MG63 (cell line): ENCODE measurements at regions not wholly inside any gene's neighbourhood (a gene's known extent, or its start where the extent isn't known, plus 50 kb on each side); places are given as distances from the start of the nearest gene placed in this dataset.
"Not testable (repeated sequence)": the region's sequence is repeated elsewhere in the genome, so short reads cannot be mapped to it uniquely, and the experiment has no call there.

Source experiments
- DNase-seq: peaks from one replicate; pipeline ENCODE4 v3.0.0-alpha.2; 2020
- H3K27me3 ChIP-seq: fragments of 250-450 bp; sonication (Bioruptor Pico); 2 replicates; pipeline ENCODE4 v1.5.1; 2020; ENCODE audit warnings: mild to moderate bottlenecking, moderate library complexity
- H3K36me3 ChIP-seq: fragments of 250-450 bp; sonication (Bioruptor Pico); 2 replicates; pipeline ENCODE4 v1.5.1; 2020; ENCODE audit warnings: mild to moderate bottlenecking, moderate library complexity
- H3K4me3 ChIP-seq: fragments of 250-450 bp; sonication (Bioruptor Pico); 2 replicates; pipeline ENCODE4 v1.5.1; 2020; ENCODE audit warnings: mild to moderate bottlenecking, moderate library complexity
- H3K9me3 ChIP-seq: fragments of 250-450 bp; sonication (Bioruptor Pico); 2 replicates; pipeline ENCODE4 v1.5.1; 2020; ENCODE audit warnings: mild to moderate bottlenecking, moderate library complexity

DNA sequence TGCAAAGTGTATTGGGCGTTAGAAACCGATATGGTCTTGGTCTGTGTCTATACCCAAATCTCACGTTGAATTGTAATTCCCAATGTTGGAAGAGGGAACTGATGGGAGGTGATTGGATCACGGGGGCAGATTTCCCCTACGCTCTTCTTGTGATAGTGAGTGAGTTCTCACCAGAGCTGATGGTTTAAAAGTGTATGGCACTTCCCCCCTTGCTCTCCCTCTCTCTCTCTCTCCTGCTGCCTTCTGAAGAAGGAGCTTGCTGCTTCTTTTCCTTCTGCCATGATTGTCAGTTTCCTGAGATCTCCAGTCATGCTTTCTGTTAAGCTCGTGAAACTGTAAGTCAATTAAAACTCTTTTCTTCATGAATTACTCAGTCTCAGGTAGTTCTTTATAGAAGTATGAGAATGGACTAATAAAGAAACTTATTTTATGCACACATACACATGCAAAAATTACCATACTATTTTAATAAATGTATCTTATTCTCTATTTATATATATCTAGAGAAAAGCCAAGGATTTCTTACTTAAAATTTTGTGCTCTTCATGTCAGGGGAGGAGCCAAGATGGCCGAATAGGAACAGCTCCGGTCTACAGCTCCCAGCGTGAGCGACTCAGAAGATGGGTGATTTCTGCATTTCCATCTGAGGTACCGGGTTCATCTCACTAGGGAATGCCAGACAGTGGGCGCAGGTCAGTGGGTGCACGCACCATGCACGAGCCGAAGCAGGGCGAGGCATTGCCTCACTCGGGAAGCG lies 1891.0 kb upstream of the FLRT2 start:
- no peaks in the 10 kb centered on the region for H3K36me3 ChIP-seq
- DNase-seq: no peak
- no peaks in the 10 kb centered on the region for H3K27me3 ChIP-seq
- no peaks in the 10 kb centered on the region for H3K9me3 ChIP-seq
- no peak overlapping the region for H3K4me3 ChIP-seq

DNA sequence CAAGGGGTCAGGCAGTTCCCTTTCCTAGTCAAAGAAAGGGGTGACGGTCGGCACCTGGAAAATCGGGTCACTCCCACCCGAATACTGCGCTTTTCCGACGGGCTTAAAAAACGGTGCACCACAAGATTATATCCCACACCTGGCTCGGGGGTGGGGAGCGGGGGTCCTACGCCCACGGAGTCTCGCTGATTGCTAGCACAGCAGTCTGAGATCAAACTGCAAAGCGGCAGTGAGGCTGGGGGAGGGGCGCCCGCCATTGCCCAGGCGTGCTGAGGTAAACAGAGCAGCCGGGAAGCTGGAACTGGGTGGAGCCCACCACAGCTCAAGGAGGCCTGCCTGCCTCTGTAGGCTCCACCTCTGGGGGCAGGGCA lies 1890.5 kb upstream of the FLRT2 start:
- not testable (repeated sequence) for H3K4me3 ChIP-seq, H3K9me3 ChIP-seq, H3K36me3 ChIP-seq, H3K27me3 ChIP-seq, DNase-seq

DNA sequence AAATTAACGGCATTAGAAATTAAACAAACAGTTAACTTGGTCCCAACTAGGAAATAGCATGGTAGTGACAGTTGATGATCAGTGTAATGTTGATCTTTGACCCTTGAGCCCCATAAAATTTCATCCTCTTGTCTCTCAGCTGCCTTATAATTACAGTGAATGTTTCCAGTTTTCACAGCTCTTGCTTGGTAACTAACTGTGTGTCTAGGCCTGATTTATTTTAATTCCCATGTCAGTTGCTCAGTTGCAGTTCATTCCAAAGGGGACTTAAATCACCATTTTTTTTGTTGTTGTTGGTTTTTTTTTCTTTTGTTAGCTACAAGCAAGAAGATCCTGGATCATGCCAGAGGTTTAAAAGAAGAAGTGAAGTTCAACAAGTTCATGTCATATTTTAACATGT lies 1883.7 kb upstream of the FLRT2 start:
- no peak overlapping the region for H3K4me3 ChIP-seq
- no peaks in the 10 kb centered on the region for H3K27me3 ChIP-seq
- DNase-seq: no peak
- no peaks in the 10 kb centered on the region for H3K9me3 ChIP-seq
- no peaks in the 10 kb centered on the region for H3K36me3 ChIP-seq

DNA sequence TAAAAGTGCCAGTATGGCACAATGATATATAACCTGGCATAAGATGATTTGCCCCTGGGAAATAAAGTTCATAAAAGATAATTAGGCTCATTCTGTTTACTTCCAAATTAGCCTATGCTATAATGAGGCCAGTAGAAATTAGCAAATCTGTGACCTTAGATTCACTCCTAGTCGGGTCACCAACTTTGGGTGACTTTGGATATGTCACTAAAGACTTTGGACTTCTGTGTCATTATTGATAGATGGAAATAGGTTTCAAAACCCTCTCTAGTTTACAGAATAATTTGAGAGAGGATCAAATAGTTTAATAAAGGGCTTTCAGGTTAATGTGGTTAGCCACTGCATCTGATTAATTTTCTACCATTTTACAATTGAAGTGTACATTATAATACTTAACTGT lies 1869.3 kb upstream of the FLRT2 start:
- no peak for DNase-seq
- Histone ChIP-seq H3K9me3 (no peaks in the 10 kb centered on the region), H3K36me3 (no peaks in the 10 kb centered on the region), H3K4me3 (no peak overlapping the region), H3K27me3 (no peaks in the 10 kb centered on the region)

DNA sequence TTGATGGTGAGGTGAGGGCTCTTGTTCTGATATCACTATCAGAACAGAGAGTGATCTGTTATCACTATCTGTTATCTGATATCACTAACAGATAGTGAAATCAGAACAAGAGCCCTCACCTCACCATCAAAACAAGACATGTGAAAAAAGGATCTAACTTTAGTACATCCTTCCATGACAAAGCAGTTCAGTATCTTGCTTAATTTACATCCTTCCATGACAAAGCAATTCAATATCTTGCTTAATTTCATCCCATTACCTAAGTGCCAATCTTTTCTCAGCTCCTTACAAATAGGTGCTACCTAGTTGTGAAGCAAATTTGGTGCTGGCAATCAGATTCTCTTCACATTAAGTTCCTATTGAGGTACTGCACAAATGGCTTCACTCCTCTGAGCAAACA lies 1865.6 kb upstream of the FLRT2 start:
- Histone ChIP-seq H3K9me3 (no peaks in the 10 kb centered on the region), H3K27me3 (no peaks in the 10 kb centered on the region), H3K4me3 (no peak overlapping the region), H3K36me3 (no peaks in the 10 kb centered on the region)
- DNase-seq: no peak

DNA sequence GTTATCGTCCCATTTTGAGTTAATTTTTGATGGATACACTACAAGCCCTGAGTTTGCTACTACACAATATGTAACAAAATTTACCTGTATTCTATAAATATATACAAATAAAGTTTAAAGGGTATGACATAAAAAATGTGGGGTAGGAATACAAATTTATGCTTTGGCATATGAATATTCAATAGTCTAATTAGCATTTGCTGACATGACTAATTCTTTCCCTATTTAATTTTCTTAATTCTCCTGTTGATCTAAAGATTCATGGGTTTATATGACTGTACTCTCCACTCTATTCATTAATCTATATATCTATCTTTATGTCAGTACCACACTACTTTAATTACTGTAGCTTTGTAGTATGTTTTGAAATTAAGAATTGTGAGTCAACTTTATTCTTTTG lies 1840.7 kb upstream of the FLRT2 start:
- no peaks in the 10 kb centered on the region for H3K9me3 ChIP-seq
- H3K36me3 ChIP-seq: no peaks in the 10 kb centered on the region
- H3K4me3 ChIP-seq: no peak overlapping the region
- H3K27me3 ChIP-seq: no peaks in the 10 kb centered on the region
- DNase-seq: no peak

DNA sequence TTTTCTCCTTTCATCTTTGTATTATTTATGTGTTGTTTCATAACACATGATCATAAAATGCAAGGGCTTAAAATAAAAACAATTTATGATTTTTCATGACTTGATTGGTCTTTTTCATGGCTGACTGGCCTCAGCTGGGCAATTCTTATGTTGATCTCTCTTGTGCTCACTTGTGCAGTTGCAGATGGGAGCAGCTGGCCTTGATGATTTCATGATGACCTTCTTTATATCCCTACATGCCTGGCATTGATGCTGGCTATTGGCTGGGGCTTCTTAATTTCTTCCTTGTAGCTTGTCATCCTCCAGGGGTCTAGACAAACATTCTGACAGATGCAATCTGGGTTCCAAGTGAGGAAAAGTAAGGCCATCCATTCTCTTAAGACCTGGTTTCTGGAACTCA lies 1832.8 kb upstream of the FLRT2 start:
- no peak for DNase-seq
- Histone ChIP-seq H3K36me3 (no peaks in the 10 kb centered on the region), H3K4me3 (no peak overlapping the region), H3K27me3 (no peaks in the 10 kb centered on the region), H3K9me3 (no peaks in the 10 kb centered on the region)

DNA sequence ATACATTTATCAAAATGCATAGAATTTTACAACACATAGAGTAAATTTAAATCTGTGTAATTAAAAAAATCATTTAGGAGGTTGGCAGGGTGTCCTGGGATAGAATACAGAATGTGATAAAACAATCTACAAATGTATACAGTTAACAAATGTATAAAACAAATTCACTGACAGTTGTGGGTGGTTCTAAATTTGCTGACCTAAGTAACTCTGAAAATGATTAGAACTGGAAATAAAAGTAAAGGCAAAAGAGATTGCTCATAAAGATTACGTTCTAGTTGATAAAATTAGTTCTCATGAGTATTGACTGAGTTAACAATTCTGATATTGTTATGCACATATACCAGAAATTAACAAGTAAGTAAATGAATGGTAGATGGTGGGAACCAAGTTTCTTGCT lies 1827.3 kb upstream of the FLRT2 start:
- no peak for DNase-seq
- Histone ChIP-seq H3K9me3 (no peaks in the 10 kb centered on the region), H3K4me3 (no peak overlapping the region), H3K36me3 (no peaks in the 10 kb centered on the region), H3K27me3 (no peaks in the 10 kb centered on the region)

DNA sequence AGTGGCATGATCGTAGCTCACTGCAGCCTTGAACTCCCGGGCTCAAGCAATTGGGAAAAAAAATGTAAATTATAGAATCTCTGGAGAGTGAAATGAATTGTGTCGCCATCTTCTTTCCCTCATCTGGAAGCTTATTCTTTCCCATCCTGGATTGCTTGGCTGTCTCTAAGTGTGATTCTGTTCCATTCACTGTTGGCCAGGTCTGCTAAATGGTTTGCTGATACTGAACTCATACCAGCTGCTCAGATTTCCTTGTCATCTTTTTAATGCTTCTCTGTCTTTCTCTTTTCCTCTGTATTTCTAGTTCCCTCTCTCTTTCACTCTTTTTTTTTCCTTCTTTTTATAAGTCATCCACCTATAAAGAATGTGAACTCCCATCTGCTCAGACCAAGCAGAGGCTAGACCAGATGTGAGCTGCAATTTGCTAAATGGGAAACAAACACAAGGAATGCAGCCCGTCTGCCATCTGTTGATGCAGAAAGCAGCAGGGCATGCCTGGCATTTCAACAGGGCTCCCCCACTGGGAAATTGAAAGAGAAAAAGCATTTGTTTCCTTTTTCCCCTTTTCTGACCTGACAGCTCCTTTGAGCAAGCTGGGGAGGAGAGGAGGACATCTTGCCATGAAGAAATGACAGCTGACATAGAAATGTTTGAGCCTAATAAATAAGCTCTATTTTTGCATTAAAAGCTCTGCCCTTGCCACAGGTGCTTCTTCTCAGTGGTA lies 1823.6 kb upstream of the FLRT2 start:
- DNase-seq: peak; percentile 0
- no peaks in the 10 kb centered on the region for H3K9me3 ChIP-seq
- no peaks in the 10 kb centered on the region for H3K36me3 ChIP-seq
- no peak overlapping the region for H3K4me3 ChIP-seq
- H3K27me3 ChIP-seq: no peaks in the 10 kb centered on the region

DNA sequence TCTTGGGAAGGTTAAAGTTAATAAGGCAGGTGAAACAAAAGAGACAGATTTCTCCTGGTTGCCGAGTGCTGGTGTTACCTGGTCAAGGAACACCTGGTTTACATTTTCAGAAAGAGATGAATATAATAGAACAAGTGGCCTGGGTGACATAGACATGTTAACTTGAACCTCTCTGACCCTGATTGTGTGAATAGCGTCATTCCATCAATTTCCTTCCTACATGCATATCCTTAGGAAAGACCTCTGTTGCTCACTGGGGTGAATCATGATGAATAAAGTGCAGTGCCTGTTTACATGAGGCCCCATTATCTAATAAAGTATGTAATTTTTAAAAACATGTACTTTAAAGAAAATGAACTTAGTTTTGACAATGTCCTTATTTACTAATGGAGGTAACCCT lies 1822.9 kb upstream of the FLRT2 start:
- H3K9me3 ChIP-seq: no peaks in the 10 kb centered on the region
- H3K36me3 ChIP-seq: no peaks in the 10 kb centered on the region
- DNase-seq: no peak

DNA sequence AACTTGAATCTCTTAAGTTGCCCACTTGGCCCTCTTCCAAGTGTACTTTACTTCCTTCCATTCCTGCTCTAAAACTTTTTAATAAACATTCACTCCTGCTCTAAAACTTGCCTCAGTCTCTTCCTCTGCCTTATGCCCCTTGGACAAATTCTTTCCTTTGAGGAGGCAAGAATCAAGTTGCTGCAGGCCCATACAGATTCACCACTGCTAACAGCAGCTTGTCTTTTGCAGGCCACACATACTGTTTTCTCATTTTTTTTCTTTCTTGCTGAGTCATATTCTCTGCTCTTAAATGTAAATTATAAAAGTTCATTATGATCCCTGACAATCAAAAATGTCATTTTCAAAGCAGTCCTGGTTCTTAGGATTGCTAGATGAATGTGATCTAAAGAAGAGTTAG lies 1820.8 kb upstream of the FLRT2 start:
- DNase-seq: no peak
- Histone ChIP-seq H3K36me3 (no peaks in the 10 kb centered on the region), H3K4me3 (no peak overlapping the region), H3K27me3 (no peaks in the 10 kb centered on the region), H3K9me3 (no peaks in the 10 kb centered on the region)

More for the DNA sequence above, 1822.9 kb upstream of the FLRT2 start:
- Histone ChIP-seq H3K4me3 (no peak overlapping the region), H3K27me3 (no peaks in the 10 kb centered on the region)

DNA sequence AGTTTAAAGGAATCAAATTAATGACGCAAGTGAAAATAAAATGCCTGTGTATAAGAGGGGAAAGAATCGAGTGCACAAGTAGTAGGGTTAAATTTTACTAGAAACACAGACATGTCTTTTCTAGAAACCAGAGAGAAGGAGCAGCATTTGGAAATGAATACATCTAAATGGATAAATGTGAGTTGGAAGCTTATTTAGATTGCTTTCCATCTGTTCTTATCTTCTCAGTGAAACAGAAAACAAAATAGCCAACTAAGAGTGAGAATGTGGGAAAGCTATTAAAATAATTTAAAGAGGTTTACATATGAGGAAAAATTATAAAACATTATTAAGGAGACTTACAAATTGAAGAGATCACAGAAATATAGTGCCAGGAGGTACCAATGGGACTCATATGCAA lies 1818.9 kb upstream of the FLRT2 start:
- no peak for DNase-seq
- Histone ChIP-seq H3K27me3 (no peaks in the 10 kb centered on the region), H3K9me3 (no peaks in the 10 kb centered on the region), H3K36me3 (no peaks in the 10 kb centered on the region), H3K4me3 (no peak overlapping the region)

DNA sequence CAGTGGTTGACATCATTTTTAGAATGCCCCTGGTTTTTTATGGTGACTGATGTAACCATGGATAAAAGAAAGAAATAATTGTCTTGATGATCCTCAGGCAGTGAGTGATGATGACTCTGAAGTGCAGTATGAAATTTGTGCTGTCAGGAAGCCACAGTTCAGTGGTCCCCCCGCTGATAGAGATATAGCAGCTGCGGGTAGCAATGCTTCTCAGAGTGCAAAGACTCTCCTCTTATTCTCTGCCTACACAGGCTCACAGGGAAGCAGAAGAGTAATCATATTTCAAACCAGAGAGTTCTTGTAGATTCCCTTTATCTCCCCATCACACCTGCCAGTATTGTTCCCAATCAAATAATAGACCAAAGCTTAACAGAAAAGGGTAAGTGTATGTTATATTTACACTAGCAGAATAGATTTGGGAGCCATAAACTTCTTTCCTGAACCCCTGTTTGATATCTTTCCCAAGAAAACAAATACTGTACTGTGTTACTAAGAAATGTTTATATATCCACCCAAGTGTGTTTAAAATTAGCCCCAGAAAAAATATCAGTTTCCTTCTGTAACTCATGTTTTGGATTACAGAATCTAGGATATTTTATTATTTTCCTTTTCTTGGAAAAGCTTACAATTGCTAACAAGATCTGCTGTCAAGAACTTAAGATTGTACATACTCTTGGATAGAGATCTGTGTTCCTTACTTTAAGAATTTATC lies 1817.4 kb upstream of the FLRT2 start:
- DNase-seq: no peak
- Histone ChIP-seq H3K27me3 (no peaks in the 10 kb centered on the region), H3K9me3 (no peaks in the 10 kb centered on the region), H3K4me3 (no peak overlapping the region), H3K36me3 (no peaks in the 10 kb centered on the region)

DNA sequence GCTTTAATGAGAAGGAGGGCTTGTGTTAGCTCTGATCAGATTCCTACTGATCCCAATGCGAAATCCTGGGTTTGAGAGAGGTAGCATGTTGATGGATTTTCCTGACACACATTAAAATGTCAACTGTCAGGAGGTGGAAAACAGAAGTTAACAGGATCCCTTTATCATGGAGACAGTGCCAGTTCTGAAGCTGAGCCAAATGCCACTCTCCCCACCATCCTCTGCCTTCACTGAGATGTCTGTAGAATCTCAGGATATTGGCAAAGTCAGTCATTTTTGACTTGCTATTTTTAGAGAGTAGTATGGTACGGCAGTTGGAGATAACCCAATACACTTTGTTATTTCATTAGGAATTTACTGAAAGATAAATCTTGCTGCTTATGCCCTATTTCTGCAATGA lies 1816.2 kb upstream of the FLRT2 start:
- DNase-seq: no peak
- Histone ChIP-seq H3K36me3 (no peaks in the 10 kb centered on the region), H3K27me3 (no peaks in the 10 kb centered on the region), H3K9me3 (no peaks in the 10 kb centered on the region), H3K4me3 (no peak overlapping the region)

DNA sequence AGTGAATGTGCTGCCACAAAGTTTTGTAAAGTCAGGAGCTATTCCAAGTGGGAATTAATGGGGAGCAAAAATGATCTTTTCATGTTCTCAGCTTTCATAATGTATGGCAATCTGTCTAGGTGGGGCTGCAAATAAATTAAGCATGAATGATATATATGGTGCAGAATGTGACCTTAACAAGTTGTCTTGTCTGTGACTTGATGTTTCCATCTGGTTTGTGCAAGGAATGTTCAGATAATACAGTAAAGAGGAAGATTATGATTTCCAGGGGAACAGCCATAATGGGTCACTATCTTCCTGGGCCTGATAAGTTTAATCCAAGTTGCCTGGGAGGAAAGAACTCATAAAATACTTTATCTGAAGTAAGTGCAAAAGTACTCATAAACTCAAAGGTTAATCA lies 1815.8 kb upstream of the FLRT2 start:
- no peak for DNase-seq

DNA sequence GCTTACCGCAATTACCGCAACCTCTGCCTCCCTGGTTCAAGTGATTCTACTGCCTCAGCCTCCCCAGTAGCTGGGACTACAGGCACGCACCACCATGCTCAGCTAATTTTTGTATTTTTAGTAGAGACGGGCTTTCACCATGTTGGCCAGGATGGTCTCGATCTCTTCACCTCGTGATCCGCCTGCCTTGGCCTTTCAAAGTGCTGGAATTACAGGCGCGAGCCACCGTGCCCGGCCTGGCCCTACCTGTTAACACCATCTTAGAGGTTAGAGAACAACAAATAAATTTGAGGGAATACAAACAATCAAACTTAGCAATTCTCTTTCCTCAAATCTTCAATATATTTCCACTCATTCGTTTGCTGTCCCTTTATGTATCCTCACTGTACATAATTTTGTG lies 1810.5 kb upstream of the FLRT2 start:
- H3K9me3 ChIP-seq, H3K36me3 ChIP-seq, H3K4me3 ChIP-seq, H3K27me3 ChIP-seq, DNase-seq: not testable (repeated sequence)

More for the DNA sequence above, 1815.8 kb upstream of the FLRT2 start:
- Histone ChIP-seq H3K9me3 (no peaks in the 10 kb centered on the region), H3K36me3 (no peaks in the 10 kb centered on the region), H3K4me3 (no peak overlapping the region), H3K27me3 (no peaks in the 10 kb centered on the region)

DNA sequence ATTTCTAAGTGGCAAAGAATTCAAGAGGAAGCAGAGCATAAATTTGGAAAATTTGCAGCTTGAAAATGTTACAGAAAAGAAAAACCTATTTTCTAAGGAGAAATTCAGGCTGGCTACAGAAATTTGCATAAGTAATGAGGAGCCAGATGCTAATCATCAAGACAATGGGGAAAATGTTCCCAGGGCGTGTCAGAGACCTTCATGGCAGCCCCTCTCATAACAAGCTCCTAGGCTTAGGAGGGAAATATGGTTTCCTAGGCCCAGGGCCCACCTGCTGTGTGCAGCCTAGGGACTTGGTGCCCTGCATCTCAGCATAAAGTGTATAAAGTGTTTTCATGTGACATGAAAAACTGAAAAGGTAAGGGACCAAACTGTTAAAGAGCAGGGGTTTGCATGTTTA lies 1796.3 kb upstream of the FLRT2 start:
- Histone ChIP-seq H3K4me3 (no peak overlapping the region), H3K36me3 (no peaks in the 10 kb centered on the region), H3K9me3 (no peaks in the 10 kb centered on the region), H3K27me3 (no peaks in the 10 kb centered on the region)
- DNase-seq: no peak

DNA sequence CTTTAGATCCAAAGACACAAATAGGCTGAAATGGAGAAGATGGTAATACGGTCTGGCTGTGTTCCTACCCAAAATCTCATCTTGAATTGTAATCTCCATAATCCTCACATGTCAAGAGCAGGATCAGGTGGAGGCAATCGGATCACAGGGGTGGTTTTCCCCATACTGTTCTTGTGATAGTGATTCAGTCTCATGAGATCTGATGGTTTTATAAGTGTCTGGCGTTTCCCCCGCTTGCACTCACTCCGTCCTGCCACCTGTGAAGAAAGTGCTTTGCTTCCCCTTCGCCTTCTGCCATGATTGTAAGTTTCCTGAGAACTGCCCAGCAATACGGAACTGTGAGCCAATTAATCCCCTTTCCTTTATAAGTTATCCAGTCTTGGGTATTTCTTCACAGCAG lies 1795.5 kb upstream of the FLRT2 start:
- H3K9me3 ChIP-seq: no peaks in the 10 kb centered on the region
- H3K36me3 ChIP-seq: no peaks in the 10 kb centered on the region
- no peak for DNase-seq
- no peaks in the 10 kb centered on the region for H3K27me3 ChIP-seq
- no peak overlapping the region for H3K4me3 ChIP-seq
